ENCODE measurements at regions not wholly inside any gene's neighbourhood (a gene's known extent, or its start where the extent isn't known, plus 50 kb on each side); places are given as distances from the start of the nearest gene placed in this dataset.

DNA sequence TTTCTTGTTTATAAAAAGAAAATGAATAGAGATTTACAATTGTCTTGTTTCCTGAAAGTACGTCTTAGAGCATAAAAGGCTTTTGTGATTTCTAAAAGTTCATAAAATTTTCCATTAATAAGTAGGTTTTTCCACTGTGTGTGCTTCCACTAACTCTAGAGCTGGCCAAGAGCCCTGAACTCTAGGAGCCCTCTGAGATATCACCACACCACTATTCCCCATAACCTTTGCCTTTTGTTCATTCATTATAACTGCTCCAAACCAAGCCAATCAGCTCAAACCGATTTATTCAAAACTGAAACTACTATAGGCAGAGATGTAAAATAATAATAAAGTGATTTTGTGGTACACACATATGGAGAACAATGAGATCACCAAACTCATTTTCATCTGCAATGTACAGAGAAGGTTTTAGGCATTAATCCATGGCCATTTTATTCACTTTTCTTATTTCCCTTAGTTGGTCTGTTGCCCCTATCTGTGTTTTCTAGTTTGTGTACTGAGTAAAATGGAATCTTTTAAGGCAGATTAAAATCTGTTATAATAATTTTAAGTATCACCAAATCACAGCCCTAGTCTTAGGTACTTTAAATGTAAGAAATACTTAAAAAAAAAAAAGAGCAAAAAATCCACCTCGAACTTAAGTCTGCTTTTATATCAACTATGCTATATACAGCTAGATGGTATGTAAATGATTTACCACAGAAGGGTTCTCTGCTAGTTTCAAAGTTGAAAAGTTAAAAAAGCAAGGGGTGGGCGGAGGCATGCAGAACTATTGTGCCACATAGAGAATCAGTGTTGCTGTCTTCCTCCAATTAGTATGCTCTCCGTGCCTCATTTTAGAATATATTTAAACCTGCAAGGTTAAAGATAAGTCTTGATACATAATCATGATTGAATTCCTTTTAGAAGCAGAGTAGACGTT is 311.3 kb downstream of the KLF12 start:
- TF ChIP-seq, protein P1, sequence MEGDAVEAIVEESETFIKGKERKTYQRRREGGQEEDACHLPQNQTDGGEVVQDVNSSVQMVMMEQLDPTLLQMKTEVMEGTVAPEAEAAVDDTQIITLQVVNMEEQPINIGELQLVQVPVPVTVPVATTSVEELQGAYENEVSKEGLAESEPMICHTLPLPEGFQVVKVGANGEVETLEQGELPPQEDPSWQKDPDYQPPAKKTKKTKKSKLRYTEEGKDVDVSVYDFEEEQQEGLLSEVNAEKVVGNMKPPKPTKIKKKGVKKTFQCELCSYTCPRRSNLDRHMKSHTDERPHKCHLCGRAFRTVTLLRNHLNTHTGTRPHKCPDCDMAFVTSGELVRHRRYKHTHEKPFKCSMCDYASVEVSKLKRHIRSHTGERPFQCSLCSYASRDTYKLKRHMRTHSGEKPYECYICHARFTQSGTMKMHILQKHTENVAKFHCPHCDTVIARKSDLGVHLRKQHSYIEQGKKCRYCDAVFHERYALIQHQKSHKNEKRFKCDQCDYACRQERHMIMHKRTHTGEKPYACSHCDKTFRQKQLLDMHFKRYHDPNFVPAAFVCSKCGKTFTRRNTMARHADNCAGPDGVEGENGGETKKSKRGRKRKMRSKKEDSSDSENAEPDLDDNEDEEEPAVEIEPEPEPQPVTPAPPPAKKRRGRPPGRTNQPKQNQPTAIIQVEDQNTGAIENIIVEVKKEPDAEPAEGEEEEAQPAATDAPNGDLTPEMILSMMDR (conservative IDR thresholded peaks at IDR 0.05) = no peak
- no peak for DNase-seq (ENCODE audit: extremely low spot score, unreplicated experiment)
- Mint-ChIP-seq H3K27me3 (no peaks in the 10 kb centered on the region), H3K27ac (no peak overlapping the region), H3K9me3 (peaks cover 19% of the 10 kb centered on the region), H3K4me3 (no peak overlapping the region), H3K36me3 (peaks cover 17% of the 10 kb centered on the region), H3K4me1 (ENCODE audit: unreplicated experiment) (no peaks in the 10 kb centered on the region)

DNA sequence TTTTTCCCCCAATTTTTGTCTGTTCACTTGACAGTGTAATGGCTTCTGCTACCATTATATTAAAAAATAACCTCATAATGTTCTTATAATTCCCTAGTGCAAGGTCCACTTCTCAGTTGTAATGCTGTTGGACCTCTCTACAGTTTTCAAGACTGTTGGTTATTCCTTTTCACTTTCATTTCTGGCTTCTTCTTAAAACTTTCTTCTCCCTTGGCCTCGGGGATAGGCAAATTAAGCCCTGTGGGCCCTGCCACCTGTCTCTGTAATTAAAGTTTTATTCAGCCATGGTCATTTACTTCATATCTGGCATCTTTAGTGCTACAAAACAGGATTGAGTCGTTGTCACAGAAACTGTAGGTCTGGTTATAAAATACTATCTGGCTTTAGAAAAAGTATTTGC is 313.5 kb downstream of the KLF12 start:
- Mint-ChIP-seq H3K27ac (no peak overlapping the region), H3K27me3 (no peaks in the 10 kb centered on the region), H3K4me3 (no peak overlapping the region), H3K36me3 (peaks cover 11% of the 10 kb centered on the region), H3K4me1 (ENCODE audit: unreplicated experiment) (no peaks in the 10 kb centered on the region), H3K9me3 (peaks cover 13% of the 10 kb centered on the region)
- DNase-seq (ENCODE audit: extremely low spot score, unreplicated experiment) = no peak
- TF ChIP-seq, protein P1 (conservative IDR thresholded peaks at IDR 0.05) = no peak

DNA sequence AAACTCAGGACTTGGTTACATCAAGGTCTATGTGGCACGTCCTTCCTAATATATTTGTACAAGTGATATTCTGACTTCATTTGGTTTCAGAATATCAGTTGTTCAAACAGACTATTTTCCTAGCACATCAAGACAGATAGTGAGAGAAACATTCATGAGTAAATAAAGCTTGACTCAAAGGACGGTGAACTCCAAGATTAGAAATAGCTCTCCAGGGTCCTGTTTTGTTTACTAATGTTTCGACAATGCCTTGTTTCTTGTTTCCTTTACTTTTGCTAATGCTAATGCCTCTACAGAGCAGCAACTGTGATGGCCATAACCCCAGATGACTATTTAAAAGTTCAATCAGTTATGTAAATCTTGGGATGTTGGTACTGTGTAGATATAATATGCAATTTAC is 313.9 kb downstream of the KLF12 start:
- Mint-ChIP-seq H3K9me3 (peaks cover 13% of the 10 kb centered on the region), H3K36me3 (peaks cover 11% of the 10 kb centered on the region), H3K4me1 (ENCODE audit: unreplicated experiment) (no peaks in the 10 kb centered on the region), H3K27ac (no peak overlapping the region), H3K4me3 (no peak overlapping the region), H3K27me3 (no peaks in the 10 kb centered on the region)
- TF ChIP-seq, protein P1 (conservative IDR thresholded peaks at IDR 0.05) = no peak
- DNase-seq (ENCODE audit: extremely low spot score, unreplicated experiment) = no peak

DNA sequence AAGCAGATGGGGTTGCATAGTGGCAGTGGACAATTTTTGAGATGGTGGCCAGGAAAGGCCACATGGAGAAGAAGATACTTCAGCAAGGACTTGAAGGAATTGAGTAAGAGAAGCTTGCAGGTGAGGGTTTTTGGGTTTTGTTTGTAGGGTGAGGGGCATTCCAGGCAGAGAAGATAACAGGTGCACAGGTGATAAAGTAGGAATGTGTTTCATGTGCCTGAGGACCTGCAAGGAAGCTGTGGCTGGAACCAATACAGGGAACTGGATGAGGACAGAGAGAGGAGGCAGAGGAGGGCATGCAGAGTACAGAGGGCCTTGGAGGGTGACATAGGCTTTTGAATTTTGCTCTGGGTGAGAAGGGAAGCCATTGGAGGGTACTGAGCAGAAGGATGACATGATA is 314.5 kb downstream of the KLF12 start:
- TF ChIP-seq, protein P1 (conservative IDR thresholded peaks at IDR 0.05) = no peak
- Mint-ChIP-seq H3K27me3 (no peaks in the 10 kb centered on the region), H3K36me3 (peaks cover 11% of the 10 kb centered on the region), H3K4me1 (ENCODE audit: unreplicated experiment) (no peaks in the 10 kb centered on the region), H3K4me3 (no peak overlapping the region), H3K9me3 (peaks cover 13% of the 10 kb centered on the region), H3K27ac (no peak overlapping the region)
- DNase-seq (ENCODE audit: extremely low spot score, unreplicated experiment) = no peak

DNA sequence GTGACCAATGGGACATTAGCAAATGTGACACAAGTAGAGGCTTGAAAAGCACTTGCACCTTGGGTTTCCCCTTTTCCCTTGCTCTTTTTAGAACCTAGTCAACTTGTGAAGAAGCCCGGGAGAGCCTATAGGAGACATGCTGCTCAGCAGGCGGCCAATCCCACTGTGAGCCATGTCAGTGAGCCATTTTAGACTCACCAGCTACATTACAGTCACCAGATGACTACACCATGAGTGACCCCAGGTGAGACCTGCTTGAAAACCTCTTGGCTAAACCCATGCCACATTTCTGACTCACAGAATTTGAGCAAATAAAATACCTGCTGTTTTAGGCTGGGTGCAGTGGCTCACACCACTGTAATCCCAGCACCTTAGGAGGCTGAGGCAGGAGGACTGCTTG is 317.5 kb downstream of the KLF12 start:
- Mint-ChIP-seq H3K9me3 (peaks cover 13% of the 10 kb centered on the region), H3K27me3 (no peaks in the 10 kb centered on the region), H3K4me3 (no peak overlapping the region), H3K36me3 (peaks cover 27% of the 10 kb centered on the region), H3K4me1 (ENCODE audit: unreplicated experiment) (no peaks in the 10 kb centered on the region), H3K27ac (no peak overlapping the region)
- DNase-seq (ENCODE audit: extremely low spot score, unreplicated experiment) = no peak
- TF ChIP-seq, protein P1 (conservative IDR thresholded peaks at IDR 0.05) = no peak

Measured in type B pancreatic cell (in vitro differentiated cells).